Activated T-cell treated with anti-CD3 and anti-CD28 coated beads for 4 hours (primary cell): ENCODE measurements at regions not wholly inside any gene's neighbourhood (a gene's known extent, or its start where the extent isn't known, plus 50 kb on each side); places are given as distances from the start of the nearest gene placed in this dataset.

Experiments
- DNase-seq: peaks from one replicate; pipeline ENCODE4 v3.0.0-alpha.2; 2020

DNA sequence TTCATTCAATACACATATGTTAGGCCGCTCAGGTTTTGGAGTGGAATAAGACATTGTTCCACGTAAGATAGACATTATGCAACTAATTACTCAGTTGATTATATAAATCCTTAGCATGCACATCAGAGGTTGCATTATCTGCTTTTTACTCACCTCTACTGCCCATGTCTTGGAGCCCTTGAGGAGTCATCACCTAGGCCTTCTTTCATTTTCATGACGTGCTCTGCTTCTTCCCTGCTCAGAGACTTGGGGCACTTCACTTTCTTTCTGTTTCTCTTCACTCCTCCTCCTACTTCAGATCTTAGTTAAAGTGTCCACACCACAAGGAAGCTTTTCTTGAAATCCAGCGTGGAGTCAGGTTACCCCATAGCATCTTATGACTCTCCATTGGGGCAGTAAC is 241.1 kb downstream of the TLR4 start:
- DNase-seq, result no peak

- no peak for DNase-seq
These were observed 246.9 kb downstream of the TLR4 start for GRCh38 chr9:117951127-117951526.

- no peak for DNase-seq
These were observed 248.4 kb downstream of the TLR4 start for GRCh38 chr9:117952581-117952980.

GRCh38 chr9:117957267-117957666 is 253.1 kb downstream of the TLR4 start:
- no peak for DNase-seq

GRCh38 chr9:117958726-117959125 is 254.5 kb downstream of the TLR4 start:
- DNase-seq, result no peak

DNA sequence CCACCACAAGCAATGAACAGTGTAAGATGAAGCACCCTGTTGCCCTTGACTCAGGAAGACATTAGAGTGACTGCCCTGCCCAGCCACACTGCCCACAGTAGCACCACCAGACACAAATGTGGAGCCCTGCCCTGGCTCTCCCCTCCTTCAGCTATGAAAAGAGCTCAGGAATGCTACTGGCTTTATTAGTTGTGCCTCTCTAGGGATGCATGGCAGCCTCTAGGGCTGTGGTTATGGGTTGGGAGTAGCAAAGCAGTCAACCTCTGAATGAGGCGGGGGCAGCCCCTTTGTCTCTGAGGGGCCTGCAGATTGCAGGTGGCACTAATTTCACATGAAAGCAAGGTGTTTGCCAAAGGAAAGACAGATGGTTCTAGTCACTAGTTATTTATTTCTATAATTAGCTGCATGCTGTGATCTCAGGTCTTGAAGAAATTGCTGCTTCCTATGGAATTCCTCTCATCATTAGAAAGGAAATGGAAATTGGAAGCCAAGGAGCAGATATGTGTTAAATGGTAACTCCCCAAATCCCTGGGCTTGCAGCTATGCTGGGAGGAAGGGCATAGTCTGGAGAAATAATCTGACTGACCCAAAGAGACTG is 259.4 kb downstream of the TLR4 start:
- DNase-seq, result no peak

GRCh38 chr9:117970276-117971050 is 266.3 kb downstream of the TLR4 start:
- DNase-seq, result no peak

DNA sequence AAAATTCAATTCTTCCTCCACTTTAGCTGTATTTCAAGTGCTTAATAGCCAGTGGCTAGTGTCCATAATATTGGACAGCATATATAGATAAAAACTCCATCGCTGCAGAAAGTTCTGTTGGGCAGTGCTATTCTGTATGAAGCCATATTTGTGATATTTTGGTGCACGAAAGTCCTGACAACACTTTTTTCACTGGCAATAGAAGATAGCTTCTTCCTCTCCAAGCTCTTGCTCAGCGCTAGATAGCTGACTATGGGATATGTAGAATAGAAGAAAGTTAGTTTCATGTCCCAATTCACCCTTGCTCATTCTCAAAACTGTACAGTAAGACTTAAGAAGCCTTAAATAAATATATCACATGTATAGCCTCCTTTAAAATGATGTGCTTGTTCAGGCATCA is 269.9 kb downstream of the TLR4 start:
- DNase-seq, result no peak

- no peak for DNase-seq
These were observed 275.7 kb downstream of the TLR4 start for GRCh38 chr9:117979914-117980313.

- no peak for DNase-seq
These were observed 283.7 kb downstream of the TLR4 start for GRCh38 chr9:117987945-117988344.

DNA sequence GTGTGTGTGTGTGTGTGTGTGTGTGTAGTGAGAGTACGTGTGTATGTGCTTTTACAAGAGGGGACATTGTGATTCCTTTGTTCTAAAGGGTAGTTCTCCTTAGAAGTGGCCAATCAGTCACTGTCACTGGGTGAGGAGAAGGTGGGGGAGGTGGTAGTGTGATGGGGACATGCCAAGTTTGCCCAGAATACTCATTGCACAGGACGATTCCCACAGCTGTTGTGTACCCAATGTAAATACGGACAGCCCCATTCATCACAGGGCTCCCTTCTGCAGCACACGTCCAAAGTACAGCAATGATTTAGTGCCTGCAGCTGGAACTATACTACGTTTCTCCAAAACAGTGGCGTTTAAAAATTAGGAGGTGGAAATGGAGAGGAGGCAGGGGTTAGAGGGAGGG is 287.8 kb downstream of the TLR4 start:
- DNase-seq, result no peak

GRCh38 chr9:118000581-118000980 is 296.4 kb downstream of the TLR4 start:
- DNase-seq, result no peak

DNA sequence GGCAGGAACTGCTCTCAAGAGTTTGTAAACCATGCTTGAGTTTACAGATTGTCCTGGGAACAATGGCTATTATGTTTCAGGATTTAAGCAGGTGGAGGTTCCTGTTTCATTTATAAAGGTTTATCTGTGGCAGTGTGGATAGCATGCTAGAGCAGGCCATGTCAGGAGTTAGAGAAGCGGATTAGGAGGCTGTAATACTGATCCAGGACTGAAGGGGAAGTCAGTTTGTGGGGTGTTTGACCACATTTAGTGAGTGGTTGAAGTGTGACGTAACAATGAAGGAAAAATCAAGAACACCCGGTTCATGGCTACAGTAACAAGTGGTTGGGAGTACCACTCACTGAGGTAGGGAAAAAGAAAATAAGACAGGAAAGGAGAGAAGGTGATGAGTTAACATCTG is 299.0 kb downstream of the TLR4 start:
- no peak for DNase-seq

DNA sequence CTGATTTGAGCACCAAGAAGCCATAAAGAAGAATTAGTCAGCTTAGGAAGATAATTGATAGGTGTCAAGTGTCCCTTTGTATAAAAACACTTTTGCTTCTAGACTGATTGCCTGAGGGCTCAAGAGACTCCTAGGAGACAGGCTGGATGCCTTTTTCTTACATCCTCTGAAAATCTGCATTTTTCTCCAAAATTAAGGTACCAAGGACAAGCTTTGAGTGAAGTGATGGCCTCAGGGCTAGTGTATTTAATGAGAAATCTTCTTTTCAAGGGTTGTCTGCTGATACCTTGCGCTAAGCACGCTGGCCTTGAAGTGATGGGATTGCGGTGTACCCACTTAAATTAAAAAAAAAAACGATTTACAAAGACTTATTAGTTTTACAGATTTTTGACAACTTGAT is 304.0 kb downstream of the TLR4 start:
- no peak for DNase-seq

DNA sequence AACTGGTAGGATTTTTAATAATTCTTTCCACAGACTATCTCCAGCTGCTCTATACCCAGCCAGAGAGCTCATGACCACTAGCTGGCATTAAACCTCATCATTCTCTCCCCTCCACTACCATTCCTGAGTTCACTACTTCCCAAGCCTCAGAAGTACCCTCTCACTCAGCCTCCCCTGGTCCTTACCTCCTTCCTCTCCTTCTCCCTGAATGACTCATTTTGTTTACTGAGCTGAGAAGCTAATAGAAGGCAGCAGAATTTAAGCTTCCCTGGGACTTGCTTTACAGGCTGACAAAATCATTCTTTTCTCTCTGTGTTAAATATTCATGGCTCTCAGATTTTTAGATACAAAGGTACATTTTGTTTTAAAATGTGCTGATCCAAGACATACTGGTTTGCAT is 305.4 kb downstream of the TLR4 start:
- no peak for DNase-seq

- no peak for DNase-seq
These were observed 313.5 kb downstream of the TLR4 start for GRCh38 chr9:118017607-118018122.

DNA sequence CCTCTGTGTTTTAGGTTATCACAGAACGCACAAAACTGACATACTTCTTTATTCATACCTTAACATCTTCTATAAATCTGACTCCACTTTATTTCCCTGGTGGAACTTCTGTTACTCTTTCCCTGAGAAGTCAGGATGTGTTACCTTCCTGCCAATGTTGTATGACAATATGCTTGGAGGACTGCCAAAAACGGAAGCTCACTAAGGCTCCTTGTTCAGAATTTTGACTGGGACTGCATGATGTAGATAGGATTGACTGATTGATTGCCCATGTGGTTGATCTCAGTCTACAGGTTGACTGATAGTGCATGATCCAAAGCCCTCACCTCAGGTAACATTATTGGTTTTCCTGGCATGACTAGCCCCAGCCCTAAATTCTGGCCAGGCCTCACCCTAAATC is 319.4 kb downstream of the TLR4 start:
- DNase-seq, result no peak

- DNase-seq, result no peak
These were observed 324.0 kb downstream of the TLR4 start for GRCh38 chr9:118028225-118028624.

DNA sequence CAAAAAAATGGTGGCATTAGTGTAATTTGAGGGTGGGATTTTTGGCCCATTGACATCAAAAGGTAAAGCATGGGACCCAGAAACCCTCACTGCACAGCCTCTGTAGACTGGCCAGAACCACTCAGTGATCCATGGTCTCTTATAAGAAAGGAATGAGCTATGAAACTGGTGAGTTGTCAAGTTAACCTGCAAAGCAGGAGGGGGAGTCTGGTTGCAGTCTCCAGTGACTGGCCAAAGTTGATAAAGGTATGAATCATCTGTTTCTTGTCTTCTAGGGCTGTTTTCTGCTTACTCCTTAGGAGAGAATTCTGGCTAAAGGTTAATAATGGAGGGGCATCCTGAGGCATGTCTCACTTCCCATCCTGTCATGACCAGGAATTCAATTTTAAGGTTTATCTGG is 325.2 kb downstream of the TLR4 start:
- DNase-seq, result no peak

GRCh38 chr9:118034701-118035100 is 330.5 kb downstream of the TLR4 start:
- no peak for DNase-seq

- DNase-seq, result no peak
These were observed 334.5 kb downstream of the TLR4 start for GRCh38 chr9:118038713-118039112.

GRCh38 chr9:118058227-118058626 is 354.0 kb downstream of the TLR4 start:
- DNase-seq, result no peak

- DNase-seq, result no peak
These were observed 355.5 kb downstream of the TLR4 start for GRCh38 chr9:118059484-118060278.

DNA sequence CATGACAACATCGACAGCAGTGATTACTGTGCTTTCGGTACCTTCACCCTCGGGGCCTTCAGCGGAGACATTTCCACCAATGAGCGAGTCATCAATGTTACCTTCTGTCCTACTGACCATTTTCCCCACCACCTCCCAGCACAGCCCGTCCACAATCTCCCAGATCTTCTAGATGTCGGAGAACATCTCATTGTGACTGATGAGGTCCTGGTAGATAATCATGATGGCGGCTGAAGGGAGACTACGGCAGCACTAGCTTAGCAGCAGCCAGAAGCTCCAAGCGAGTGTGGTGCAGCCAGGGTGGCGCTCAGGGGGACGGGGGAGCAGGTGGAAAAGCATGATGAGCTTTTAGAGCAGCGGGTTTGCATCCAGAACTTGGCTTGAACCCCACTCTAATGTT is 379.0 kb downstream of the TLR4 start:
- no peak for DNase-seq
